ENCODE measurements at regions not wholly inside any gene's neighbourhood (a gene's known extent, or its start where the extent isn't known, plus 50 kb on each side); places are given as distances from the start of the nearest gene placed in this dataset.

GRCh38 chr16:48956620-48957019, 325.0 kb downstream of the CBLN1 start:
- TF ChIP-seq CTCF (IDR thresholded peaks at IDR 0.05; ENCODE audit: poor library complexity) (no peak), EZH2phosphoT487 (IDR thresholded peaks at IDR 0.05; ENCODE audit: low read depth, severe bottlenecking, unreplicated experiment) (no peak)

All from hepatocyte (in vitro differentiated cells).